Testis (tissue), 2 donors: ENCODE measurements at regions not wholly inside any gene's neighbourhood (a gene's known extent, or its start where the extent isn't known, plus 50 kb on each side); places are given as distances from the start of the nearest gene placed in this dataset.

ENCODE experiments used
- POLR2A ChIP-seq: fragments of 450-650 bp; IDR thresholded peaks from one replicate; pipeline ENCODE4 v1.6.1; 2017; ENCODE audit warnings: antibody characterized with exemption, mild to moderate bottlenecking, moderate library complexity
- TF ChIP-seq, protein P1 (sequence below), 3 experiments: fragments of 450-650 bp in 2 of 3; fragments of 200-600 bp in 1 of 3; sonication (generic) in 1 of 3; IDR thresholded peaks; one replicate each; pipeline ENCODE4 v1.5.1; 2016 to 2019; ENCODE audit warnings: antibody characterized with exemption in 3 of 3, mild to moderate bottlenecking in 2 of 3, moderate library complexity in 1 of 3

DNA sequence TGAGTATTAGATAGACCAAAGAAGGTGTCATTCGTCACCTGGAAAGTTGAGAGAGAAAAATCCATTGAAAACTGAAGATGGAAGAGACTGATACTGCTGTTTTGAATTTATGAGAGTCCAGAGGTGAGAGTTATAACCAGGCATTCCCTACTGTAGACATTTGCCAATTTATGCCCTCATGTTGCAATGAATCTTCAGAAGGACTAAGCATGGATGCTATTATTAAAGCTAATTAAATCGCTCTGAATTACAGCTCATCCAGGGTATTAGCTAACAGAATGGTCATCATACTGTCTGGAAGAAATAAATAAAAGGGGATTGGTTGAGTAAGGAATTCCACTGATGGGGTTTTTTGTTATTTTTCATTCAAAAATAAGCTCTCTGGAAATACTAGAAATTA lies 101.6 kb upstream of the PLPP4 start:
- no peak for TF ChIP-seq POLR2A
- TF ChIP-seq, protein P1, sequence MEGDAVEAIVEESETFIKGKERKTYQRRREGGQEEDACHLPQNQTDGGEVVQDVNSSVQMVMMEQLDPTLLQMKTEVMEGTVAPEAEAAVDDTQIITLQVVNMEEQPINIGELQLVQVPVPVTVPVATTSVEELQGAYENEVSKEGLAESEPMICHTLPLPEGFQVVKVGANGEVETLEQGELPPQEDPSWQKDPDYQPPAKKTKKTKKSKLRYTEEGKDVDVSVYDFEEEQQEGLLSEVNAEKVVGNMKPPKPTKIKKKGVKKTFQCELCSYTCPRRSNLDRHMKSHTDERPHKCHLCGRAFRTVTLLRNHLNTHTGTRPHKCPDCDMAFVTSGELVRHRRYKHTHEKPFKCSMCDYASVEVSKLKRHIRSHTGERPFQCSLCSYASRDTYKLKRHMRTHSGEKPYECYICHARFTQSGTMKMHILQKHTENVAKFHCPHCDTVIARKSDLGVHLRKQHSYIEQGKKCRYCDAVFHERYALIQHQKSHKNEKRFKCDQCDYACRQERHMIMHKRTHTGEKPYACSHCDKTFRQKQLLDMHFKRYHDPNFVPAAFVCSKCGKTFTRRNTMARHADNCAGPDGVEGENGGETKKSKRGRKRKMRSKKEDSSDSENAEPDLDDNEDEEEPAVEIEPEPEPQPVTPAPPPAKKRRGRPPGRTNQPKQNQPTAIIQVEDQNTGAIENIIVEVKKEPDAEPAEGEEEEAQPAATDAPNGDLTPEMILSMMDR (IDR thresholded peaks at IDR 0.05), result no peak
